Thoracic aorta (tissue), 2 donors: ENCODE measurements at regions not wholly inside any gene's neighbourhood (a gene's known extent, or its start where the extent isn't known, plus 50 kb on each side); places are given as distances from the start of the nearest gene placed in this dataset.

ENCODE experiments used
- ATAC-seq: fragments of 150-250 bp; one replicate; pipeline ENCODE4 v1.8.0; 2017; ENCODE audit warnings: low read depth; ENCODE audit not compliant: insufficient number of reproducible peaks, low FRiP score
- DNase-seq: peaks from one replicate; pipeline ENCODE4 v3.0.0-alpha.2; 2020; ENCODE audit warnings: low spot score
- H3K27ac ChIP-seq, 2 donors: fragments of 200-600 bp; sonication (generic); 1 replicate in 1 of 2; 2 replicates in 1 of 2; pipeline ENCODE4 v1.5.1; 2016; ENCODE audit warnings: mild to moderate bottlenecking in 2 of 2, moderate library complexity in 2 of 2
- H3K27me3 ChIP-seq: fragments of 200-600 bp; sonication (generic); replicated peaks from 2 replicates; pipeline ENCODE4 v1.6.0; 2016; ENCODE audit warnings: mild to moderate bottlenecking; ENCODE audit not compliant: insufficient read depth
- H3K36me3 ChIP-seq: fragments of 200-600 bp; sonication (generic); one replicate; pipeline ENCODE4 v1.5.1; 2016
- H3K4me1 ChIP-seq, 2 donors: fragments of 200-600 bp; sonication (generic); 1 replicate in 1 of 2; 2 replicates in 1 of 2; pipeline versions ENCODE4 v1.5.1 to v1.6.0; 2016; ENCODE audit warnings: low read depth in 2 of 2, mild to moderate bottlenecking in 1 of 2; ENCODE audit not compliant: control insufficient read depth in 1 of 2
- H3K4me3 ChIP-seq: fragments of 200-600 bp; sonication (generic); 2 replicates; pipeline ENCODE4 v1.5.1; 2016; ENCODE audit warnings: mild to moderate bottlenecking
- H3K9me3 ChIP-seq: fragments of 200-600 bp; sonication (generic); 2 replicates; pipeline ENCODE4 v1.5.1; 2016
- TF ChIP-seq, protein P1 (sequence below): fragments of 200-600 bp; sonication (generic); IDR thresholded peaks from one replicate; pipeline ENCODE4 v1.5.1; 2019; ENCODE audit warnings: antibody characterized with exemption

DNA sequence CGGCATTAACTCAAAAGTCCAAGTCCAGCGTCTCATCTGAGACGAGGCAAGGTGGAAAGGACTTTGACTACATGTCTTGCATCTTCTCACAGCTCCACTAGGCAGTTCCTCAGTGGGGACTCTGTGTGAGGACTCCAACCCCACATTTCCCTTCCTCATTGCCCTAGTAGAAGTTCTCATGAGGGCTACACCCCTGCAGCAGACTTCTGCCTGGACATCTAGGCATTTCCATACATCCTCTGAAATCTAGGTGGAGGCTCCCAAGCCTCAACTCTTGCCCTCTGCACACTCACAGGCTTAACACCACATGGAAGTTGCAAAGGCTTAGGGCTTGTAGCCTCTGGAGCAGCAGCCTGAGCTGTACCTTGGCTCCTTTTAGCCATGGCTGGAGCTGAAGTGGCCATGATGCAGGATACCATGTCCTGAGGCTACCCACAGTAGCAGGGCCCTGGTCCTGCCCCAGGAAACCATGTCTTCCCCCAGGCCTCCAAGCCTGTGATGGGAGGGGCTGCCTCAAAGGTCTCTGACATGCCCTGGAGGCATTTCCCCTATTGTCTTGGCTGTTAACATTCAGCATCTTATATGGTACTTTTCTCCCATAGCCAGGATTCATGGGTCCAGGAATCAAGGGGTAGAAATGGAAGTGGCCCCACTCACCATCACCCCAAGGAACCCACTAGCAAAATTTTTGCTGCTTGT lies 194.6 kb upstream of the KCNG1 start:
- H3K9me3 ChIP-seq, result no peaks in the 10 kb centered on the region
- no peak overlapping the region for H3K4me3 ChIP-seq
- H3K4me1 ChIP-seq, result no peaks in the 10 kb centered on the region
- H3K27me3 ChIP-seq, result no peaks in the 10 kb centered on the region
- TF ChIP-seq, protein P1, sequence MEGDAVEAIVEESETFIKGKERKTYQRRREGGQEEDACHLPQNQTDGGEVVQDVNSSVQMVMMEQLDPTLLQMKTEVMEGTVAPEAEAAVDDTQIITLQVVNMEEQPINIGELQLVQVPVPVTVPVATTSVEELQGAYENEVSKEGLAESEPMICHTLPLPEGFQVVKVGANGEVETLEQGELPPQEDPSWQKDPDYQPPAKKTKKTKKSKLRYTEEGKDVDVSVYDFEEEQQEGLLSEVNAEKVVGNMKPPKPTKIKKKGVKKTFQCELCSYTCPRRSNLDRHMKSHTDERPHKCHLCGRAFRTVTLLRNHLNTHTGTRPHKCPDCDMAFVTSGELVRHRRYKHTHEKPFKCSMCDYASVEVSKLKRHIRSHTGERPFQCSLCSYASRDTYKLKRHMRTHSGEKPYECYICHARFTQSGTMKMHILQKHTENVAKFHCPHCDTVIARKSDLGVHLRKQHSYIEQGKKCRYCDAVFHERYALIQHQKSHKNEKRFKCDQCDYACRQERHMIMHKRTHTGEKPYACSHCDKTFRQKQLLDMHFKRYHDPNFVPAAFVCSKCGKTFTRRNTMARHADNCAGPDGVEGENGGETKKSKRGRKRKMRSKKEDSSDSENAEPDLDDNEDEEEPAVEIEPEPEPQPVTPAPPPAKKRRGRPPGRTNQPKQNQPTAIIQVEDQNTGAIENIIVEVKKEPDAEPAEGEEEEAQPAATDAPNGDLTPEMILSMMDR, result no peak
- no peaks in the 10 kb centered on the region for H3K36me3 ChIP-seq
- ATAC-seq, result no peak
- DNase-seq, result no peak
- H3K27ac ChIP-seq, result no peak overlapping the region

DNA sequence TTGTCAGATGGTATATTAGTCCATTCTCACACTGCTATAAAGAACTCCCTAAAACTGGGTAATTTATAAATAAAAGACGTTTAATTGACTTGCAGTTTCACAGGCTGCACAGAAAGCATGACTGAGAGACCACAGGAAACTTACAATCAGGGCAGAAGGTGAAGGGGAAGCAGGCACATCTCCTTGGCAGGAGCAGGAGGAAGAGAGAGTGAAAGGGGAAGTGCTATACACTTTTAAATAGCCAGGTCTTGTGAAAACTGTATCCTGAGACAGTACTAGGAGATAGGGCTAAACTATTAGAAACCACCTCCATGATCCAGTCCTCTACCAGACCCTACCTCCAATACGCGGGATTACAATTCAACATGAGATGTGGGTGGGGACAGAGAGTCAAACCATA lies 193.9 kb upstream of the KCNG1 start:
- Histone ChIP-seq H3K4me1 (no peaks in the 10 kb centered on the region), H3K36me3 (no peaks in the 10 kb centered on the region), H3K27me3 (no peaks in the 10 kb centered on the region), H3K9me3 (no peaks in the 10 kb centered on the region), H3K4me3 (no peak overlapping the region), H3K27ac (no peak overlapping the region)
- TF ChIP-seq, protein P1, result no peak
- ATAC-seq (no peak), DNase-seq (no peak)

DNA sequence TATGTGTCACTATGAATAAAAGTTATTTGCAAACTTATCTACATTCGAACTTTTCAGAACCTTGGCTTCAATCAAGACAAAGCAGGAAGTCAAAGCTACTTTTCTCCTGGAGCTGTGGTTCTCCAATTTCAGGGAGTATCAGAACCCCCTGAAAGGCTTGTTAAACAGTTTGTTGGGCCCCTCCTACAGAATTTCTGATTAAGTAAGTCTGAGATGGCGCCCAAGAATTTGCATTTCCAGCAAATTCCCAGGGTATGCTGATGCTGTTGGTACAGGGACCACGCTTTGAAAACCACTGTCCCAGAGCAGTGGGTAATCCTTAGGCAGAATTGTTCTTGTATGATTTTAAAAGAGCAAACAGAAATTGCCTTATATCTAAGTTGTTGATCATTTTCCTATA lies 189.9 kb upstream of the KCNG1 start:
- no peaks in the 10 kb centered on the region for H3K4me1 ChIP-seq
- H3K36me3 ChIP-seq, result no peaks in the 10 kb centered on the region
- H3K27me3 ChIP-seq, result no peaks in the 10 kb centered on the region
- ATAC-seq (no peak), DNase-seq (no peak)
- no peak overlapping the region for H3K27ac ChIP-seq
- H3K4me3 ChIP-seq, result no peak overlapping the region
- TF ChIP-seq, protein P1, result no peak
- H3K9me3 ChIP-seq, result no peaks in the 10 kb centered on the region

DNA sequence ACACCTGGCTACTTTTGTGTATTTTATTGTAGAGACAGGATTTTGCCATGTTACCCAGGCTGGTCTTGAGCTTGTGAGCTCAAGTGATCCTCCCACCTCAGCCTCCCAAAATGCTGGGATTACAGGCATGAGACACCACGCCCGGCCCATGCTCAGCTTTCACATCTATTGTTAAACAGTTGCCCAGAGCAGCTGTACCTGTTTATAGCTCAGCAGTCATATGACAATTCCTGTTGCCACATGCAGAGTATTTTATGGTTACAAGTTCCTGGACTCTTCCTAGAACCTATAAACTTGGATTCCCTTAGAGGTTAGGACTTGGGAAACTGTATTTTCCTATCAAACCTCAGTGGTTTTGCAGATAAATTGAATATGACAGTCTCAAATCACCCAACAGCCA lies 188.3 kb upstream of the KCNG1 start:
- Histone ChIP-seq H3K36me3 (no peaks in the 10 kb centered on the region), H3K27me3 (no peaks in the 10 kb centered on the region), H3K27ac (no peak overlapping the region), H3K9me3 (no peaks in the 10 kb centered on the region), H3K4me1 (no peaks in the 10 kb centered on the region), H3K4me3 (no peak overlapping the region)
- ATAC-seq (no peak), DNase-seq (no peak)
- TF ChIP-seq, protein P1, result no peak

DNA sequence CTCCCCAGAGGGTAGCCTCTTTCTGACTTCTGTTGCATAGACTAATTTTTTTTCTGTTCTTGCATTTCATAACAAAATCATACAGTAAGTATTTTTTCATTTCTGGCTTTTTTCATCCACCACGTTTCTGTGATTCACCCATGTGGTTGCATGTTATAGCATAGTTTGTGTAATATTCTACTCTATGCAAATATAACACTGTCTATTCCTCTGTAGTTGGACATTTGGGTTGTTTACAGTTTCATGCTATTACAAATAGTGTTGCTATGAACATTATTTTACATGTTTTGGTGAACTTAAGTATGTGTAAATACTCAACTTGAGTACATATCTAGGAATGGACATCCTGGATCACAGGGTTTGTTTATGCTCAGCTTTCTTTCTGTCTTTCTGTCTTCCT lies 187.2 kb upstream of the KCNG1 start:
- H3K36me3 ChIP-seq, result no peaks in the 10 kb centered on the region
- DNase-seq, result no peak
- no peaks in the 10 kb centered on the region for H3K27me3 ChIP-seq
- no peak for ATAC-seq
- H3K9me3 ChIP-seq, result no peaks in the 10 kb centered on the region
- no peaks in the 10 kb centered on the region for H3K4me1 ChIP-seq
- TF ChIP-seq, protein P1, result no peak
- no peak overlapping the region for H3K27ac ChIP-seq
- no peak overlapping the region for H3K4me3 ChIP-seq
